22Rv1 (cell line): ENCODE measurements at regions not wholly inside any gene's neighbourhood (a gene's known extent, or its start where the extent isn't known, plus 50 kb on each side); places are given as distances from the start of the nearest gene placed in this dataset.
"Not testable (repeated sequence)": the region's sequence is repeated elsewhere in the genome, so short reads cannot be mapped to it uniquely, and the experiment has no call there.

Experiments
- H3K27ac ChIP-seq: fragments of 450-650 bp; 2 replicates; pipeline ENCODE4 v1.5.1; 2017
- CTCF ChIP-seq: fragments of 450-650 bp; IDR thresholded peaks from 2 replicates; pipeline ENCODE4 v1.5.1; 2017; ENCODE audit warnings: mild to moderate bottlenecking
- ZFX ChIP-seq: fragments of 450-650 bp; IDR thresholded peaks from 2 replicates; pipeline ENCODE4 v1.6.1; 2017; ENCODE audit warnings: antibody characterized with exemption, borderline replicate concordance

GRCh38 chr6:168862346-168862980 is 391.2 kb downstream of the THBS2 start:
- no peak overlapping the region for H3K27ac ChIP-seq
- TF ChIP-seq CTCF = no peak
- TF ChIP-seq ZFX = no peak

- H3K27ac ChIP-seq = no peak overlapping the region
- TF ChIP-seq CTCF (no peak), ZFX (no peak)
Observed at GRCh38 chr6:168860987-168861386, 392.7 kb downstream of the THBS2 start.

GRCh38 chr6:168860341-168860740 is 393.3 kb downstream of the THBS2 start:
- no peak for TF ChIP-seq CTCF
- TF ChIP-seq ZFX = no peak
- H3K27ac ChIP-seq = no peak overlapping the region

- TF ChIP-seq ZFX (no peak), CTCF (no peak)
- H3K27ac ChIP-seq = no peak overlapping the region
Observed at GRCh38 chr6:168858926-168859325, 394.7 kb downstream of the THBS2 start.

GRCh38 chr6:168856914-168857313 is 396.7 kb downstream of the THBS2 start:
- no peak overlapping the region for H3K27ac ChIP-seq
- TF ChIP-seq ZFX (no peak), CTCF (no peak)

- H3K27ac ChIP-seq = no peak overlapping the region
- TF ChIP-seq CTCF (no peak), ZFX (no peak)
Observed at GRCh38 chr6:168852376-168852884, 401.2 kb downstream of the THBS2 start.

- TF ChIP-seq ZFX (no peak), CTCF (no peak)
- no peak overlapping the region for H3K27ac ChIP-seq
Observed at GRCh38 chr6:168851460-168852375, 401.9 kb downstream of the THBS2 start.

- not testable (repeated sequence) for H3K27ac ChIP-seq
Observed at GRCh38 chr6:168850027-168850736, 403.5 kb downstream of the THBS2 start.
